ENCODE measurements at regions not wholly inside any gene's neighbourhood (a gene's known extent, or its start where the extent isn't known, plus 50 kb on each side); places are given as distances from the start of the nearest gene placed in this dataset.

DNA sequence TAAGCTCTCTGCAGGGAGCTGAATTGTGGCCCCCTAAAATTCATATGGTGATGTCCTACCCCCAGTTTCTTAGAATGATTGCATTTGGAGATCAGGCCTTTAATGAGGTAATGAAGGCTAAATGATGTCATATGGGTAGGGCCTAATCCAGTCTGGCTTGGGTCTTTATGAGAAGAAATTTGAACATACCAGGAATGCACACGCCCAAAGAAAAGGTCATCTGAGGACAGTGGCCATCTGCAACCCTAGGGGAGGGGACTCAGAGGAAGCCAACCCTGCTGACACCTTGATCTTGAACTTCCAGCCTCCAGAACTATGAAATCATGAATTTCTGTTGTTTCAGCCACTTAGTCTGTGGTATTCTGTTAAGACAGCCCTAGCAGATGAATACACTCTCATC is 426.7 kb downstream of the EPHA4 start:
- 80 to 85% methylated on average over 1 of the region's 1 CpG for WGBS, 2 donors (ENCODE audit: low coverage in 1 of 2)
- Histone ChIP-seq H3K9me3 (no peaks in the 10 kb centered on the region), H3K36me3 (no peaks in the 10 kb centered on the region), H3K27me3 (no peaks in the 10 kb centered on the region), H3K27ac (no peak overlapping the region), H3K4me3 (no peak overlapping the region), H3K4me1 (no peaks in the 10 kb centered on the region)
- no peak for DNase-seq
- no peak for TF ChIP-seq POLR2A (IDR thresholded peaks at IDR 0.05)
- no peak for TF ChIP-seq POLR2AphosphoS5 (IDR thresholded peaks at IDR 0.05)
- no peak for TF ChIP-seq CTCF (IDR thresholded peaks at IDR 0.05)
- no peak for TF ChIP-seq EP300 (IDR thresholded peaks at IDR 0.05; ENCODE audit: low read depth)
- intact Hi-C loops (cut with DNase I; ENCODE audit: low total_unique reads): no loop called here
- in situ Hi-C loops (cut with MboI; ENCODE audit: low pct_ligation_motif_present in 1 of 4, low pct_unique_long_range_greater_than_20kb in 1 of 4, low sequenced_read_pairs in 3 of 4): no loop called here

DNA sequence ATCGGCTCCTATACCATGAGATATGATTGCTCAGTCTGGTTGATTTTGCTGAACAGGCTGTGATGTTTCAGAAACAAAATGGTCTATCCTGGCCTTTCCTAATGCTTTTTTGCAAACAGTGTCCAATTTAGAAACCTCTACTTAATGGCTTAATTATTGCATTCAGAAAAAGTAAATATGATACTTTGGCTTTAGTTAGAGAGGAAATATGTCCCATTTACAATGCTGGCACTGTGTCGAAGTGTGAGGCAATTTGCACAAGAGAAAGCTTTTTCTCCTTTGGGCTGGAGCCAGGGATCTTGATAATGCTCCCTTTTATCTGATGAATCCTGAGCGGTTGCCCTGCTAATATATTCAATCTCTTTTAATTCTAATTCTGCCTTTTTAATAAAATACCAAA is 418.9 kb downstream of the EPHA4 start:
- TF ChIP-seq EP300 (IDR thresholded peaks at IDR 0.05; ENCODE audit: low read depth): no peak
- no peak for TF ChIP-seq POLR2AphosphoS5 (IDR thresholded peaks at IDR 0.05)
- Histone ChIP-seq H3K4me1 (no peaks in the 10 kb centered on the region), H3K27ac (no peak overlapping the region), H3K9me3 (no peaks in the 10 kb centered on the region), H3K27me3 (no peaks in the 10 kb centered on the region), H3K4me3 (no peak overlapping the region), H3K36me3 (no peaks in the 10 kb centered on the region)
- 55 to 65% methylated on average over 3 of the region's 3 CpGs for WGBS, 2 donors (ENCODE audit: low coverage in 1 of 2)
- intact Hi-C loops (cut with DNase I; ENCODE audit: low total_unique reads) (no loop called here), in situ Hi-C loops (cut with MboI; ENCODE audit: low pct_ligation_motif_present in 1 of 4, low pct_unique_long_range_greater_than_20kb in 1 of 4, low sequenced_read_pairs in 3 of 4) (no loop called here)
- no peak for DNase-seq

DNA sequence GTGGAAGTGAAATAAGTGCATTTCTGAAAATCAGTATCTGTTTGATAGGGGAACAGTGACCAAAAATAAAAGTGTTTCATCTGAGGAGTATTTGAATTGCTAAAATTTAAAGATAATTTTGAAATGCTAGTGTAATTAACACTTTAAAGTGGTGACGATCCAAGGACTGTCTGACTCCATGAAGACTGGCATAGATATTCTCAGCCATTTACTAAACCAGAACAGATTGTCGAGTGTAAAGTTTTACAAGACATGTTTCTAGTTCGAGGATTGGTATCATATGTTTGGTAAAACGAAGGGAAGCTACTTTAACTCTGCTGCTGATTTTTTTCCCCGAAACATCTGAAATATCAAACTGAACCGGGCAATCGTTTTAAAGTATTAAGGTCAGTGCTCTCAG is 417.9 kb downstream of the EPHA4 start:
- Histone ChIP-seq H3K4me3 (no peak overlapping the region), H3K27ac (no peak overlapping the region), H3K9me3 (no peaks in the 10 kb centered on the region), H3K4me1 (no peaks in the 10 kb centered on the region), H3K36me3 (no peaks in the 10 kb centered on the region), H3K27me3 (no peaks in the 10 kb centered on the region)
- 81 to 84% methylated on average over 7 of the region's 7 CpGs for WGBS, 2 donors (ENCODE audit: low coverage in 1 of 2)
- DNase-seq: no peak
- in situ Hi-C loops (cut with MboI; ENCODE audit: low pct_ligation_motif_present in 1 of 4, low pct_unique_long_range_greater_than_20kb in 1 of 4, low sequenced_read_pairs in 3 of 4) (no loop called here), intact Hi-C loops (cut with DNase I; ENCODE audit: low total_unique reads) (no loop called here)
- TF ChIP-seq POLR2AphosphoS5 (IDR thresholded peaks at IDR 0.05) (no peak), EP300 (IDR thresholded peaks at IDR 0.05; ENCODE audit: low read depth) (no peak), CTCF (IDR thresholded peaks at IDR 0.05) (no peak)

GRCh38 chr2:221156062-221156734 is 415.9 kb downstream of the EPHA4 start:
- no peak for DNase-seq
- no peak overlapping the region for H3K27ac ChIP-seq
- TF ChIP-seq POLR2AphosphoS5 (IDR thresholded peaks at IDR 0.05) (no peak), EP300 (IDR thresholded peaks at IDR 0.05; ENCODE audit: low read depth) (no peak), CTCF (IDR thresholded peaks at IDR 0.05) (no peak), POLR2A (IDR thresholded peaks at IDR 0.05) (no peak)
- H3K27me3 ChIP-seq: no peaks in the 10 kb centered on the region
- WGBS, 2 donors (ENCODE audit: low coverage in 1 of 2): 88 to 89% methylated on average over 7 of the region's 7 CpGs
- no peaks in the 10 kb centered on the region for H3K36me3 ChIP-seq
- in situ Hi-C loops (cut with MboI; ENCODE audit: low pct_ligation_motif_present in 1 of 4, low pct_unique_long_range_greater_than_20kb in 1 of 4, low sequenced_read_pairs in 3 of 4): no loop called here
- H3K9me3 ChIP-seq: no peaks in the 10 kb centered on the region
- no peak overlapping the region for H3K4me3 ChIP-seq
- H3K4me1 ChIP-seq: no peaks in the 10 kb centered on the region
- intact Hi-C loops (cut with DNase I; ENCODE audit: low total_unique reads): no loop called here

DNA sequence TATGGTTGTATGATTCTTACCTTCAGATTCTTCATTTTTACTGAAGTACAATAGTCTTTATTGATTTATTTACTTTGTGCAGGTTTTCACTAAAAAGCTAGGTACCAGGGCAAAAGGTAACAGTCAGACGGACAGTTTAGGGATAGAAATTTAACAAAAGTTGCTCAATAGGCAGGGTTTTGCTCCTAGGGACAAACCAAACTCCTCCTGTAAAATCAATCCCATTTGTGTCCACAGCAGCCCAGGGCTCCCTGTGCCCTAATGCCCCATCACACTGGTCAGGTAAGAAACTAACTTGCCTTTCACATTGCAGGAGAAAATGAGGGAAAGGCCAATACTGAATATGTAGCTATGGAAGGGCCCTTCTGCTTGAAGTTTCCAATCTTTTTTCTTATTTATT is 410.9 kb downstream of the EPHA4 start:
- H3K4me3 ChIP-seq: no peak overlapping the region
- WGBS, 2 donors (ENCODE audit: low coverage in 1 of 2): 73 to 92% methylated on average over 1 of the region's 1 CpG
- no peak for TF ChIP-seq CTCF (IDR thresholded peaks at IDR 0.05)
- no peak for TF ChIP-seq EP300 (IDR thresholded peaks at IDR 0.05; ENCODE audit: low read depth)
- no peak for TF ChIP-seq POLR2A (IDR thresholded peaks at IDR 0.05)
- TF ChIP-seq POLR2AphosphoS5 (IDR thresholded peaks at IDR 0.05): no peak
- intact Hi-C loops (cut with DNase I; ENCODE audit: low total_unique reads) (no loop called here), in situ Hi-C loops (cut with MboI; ENCODE audit: low pct_ligation_motif_present in 1 of 4, low pct_unique_long_range_greater_than_20kb in 1 of 4, low sequenced_read_pairs in 3 of 4) (no loop called here)
- H3K36me3 ChIP-seq: no peaks in the 10 kb centered on the region
- no peaks in the 10 kb centered on the region for H3K9me3 ChIP-seq
- no peaks in the 10 kb centered on the region for H3K4me1 ChIP-seq
- H3K27ac ChIP-seq: no peak overlapping the region
- H3K27me3 ChIP-seq: no peaks in the 10 kb centered on the region
- DNase-seq: no peak

Measured in transverse colon (tissue), 4 donors.